OCI-LY3 (cell line): ENCODE measurements at regions not wholly inside any gene's neighbourhood (a gene's known extent, or its start where the extent isn't known, plus 50 kb on each side); places are given as distances from the start of the nearest gene placed in this dataset.

Experiments used
- H2AFZ ChIP-seq: fragments of 200-600, 300-600 bp; shearing (Covaris generic); 2 replicates; pipeline ENCODE4 v1.6.0; 2014; ENCODE audit warnings: antibody characterized with exemption, low read depth, low read length
- H3K27ac ChIP-seq: fragments of 200-600, 300-600 bp; sonication (generic); 2 replicates; pipeline ENCODE4 v1.5.1; 2014; ENCODE audit warnings: mild to moderate bottlenecking, low read length, moderate library complexity, mixed read lengths
- H3K27me3 ChIP-seq: fragments of 200-600, 300-600 bp; sonication (generic); 2 replicates; pipeline ENCODE4 v1.6.1; 2014; ENCODE audit warnings: low read depth, low read length, mixed read lengths
- H3K36me3 ChIP-seq: fragments of 200-600, 300-600 bp; sonication (generic); replicated peaks from 2 replicates; pipeline ENCODE3; 2014; ENCODE audit warnings: low read depth, low read length, mixed read lengths
- H3K4me1 ChIP-seq: fragments of 300-600, 200-600 bp; sonication (generic); 2 replicates; pipeline ENCODE4 v1.6.1; 2014; ENCODE audit warnings: low read length, mixed read lengths
- H3K4me2 ChIP-seq: fragments of 200-600, 300-600 bp; sonication (generic); 2 replicates; pipeline ENCODE4 v1.6.1; 2014; ENCODE audit warnings: low read length, mixed read lengths
- H3K4me3 ChIP-seq: fragments of 300-600, 200-600 bp; sonication (generic); 2 replicates; pipeline ENCODE4 v1.5.1; 2014; ENCODE audit warnings: antibody characterized with exemption, mild to moderate bottlenecking, low read length, moderate library complexity
- H3K79me2 ChIP-seq: fragments of 300-600, 200-600 bp; shearing (Covaris generic); 2 replicates; pipeline ENCODE4 v1.6.1; 2014; ENCODE audit warnings: mild to moderate bottlenecking, low read length, mixed read lengths
- H3K9ac ChIP-seq: fragments of 300-600, 200-600 bp; shearing (Covaris generic); 2 replicates; pipeline ENCODE4 v1.6.0; 2014; ENCODE audit warnings: mild to moderate bottlenecking, low read length, moderate library complexity
- H3K9me3 ChIP-seq: fragments of 200-600, 300-600 bp; shearing (Covaris generic); 2 replicates; pipeline ENCODE4 v1.6.1; 2014; ENCODE audit warnings: low read length, mixed read lengths; ENCODE audit not compliant: insufficient read depth
- H4K20me1 ChIP-seq: fragments of 200-600, 300-600 bp; sonication (generic); 2 replicates; pipeline ENCODE4 v1.6.1; 2016; ENCODE audit warnings: low read length, mixed read lengths; ENCODE audit not compliant: insufficient read depth
- CTCF ChIP-seq: fragments of 200-600, 300-600 bp; sonication (generic); IDR thresholded peaks from 2 replicates; pipeline ENCODE4 v1.5.1; 2014; ENCODE audit warnings: antibody characterized with exemption, low read length, low read depth
- EZH2phosphoT487 ChIP-seq: fragments of 200-600 bp; shearing (Covaris generic); IDR thresholded peaks from 2 replicates; pipeline ENCODE4 v1.6.1; 2018; ENCODE audit warnings: antibody characterized with exemption, mixed run types, low read depth

GRCh38 chr12:76250256-76250655 lies 98.0 kb downstream of the BBS10 start:
- no peaks in the 10 kb centered on the region for H3K79me2 ChIP-seq

GRCh38 chr12:76249501-76249900 lies 98.7 kb downstream of the BBS10 start:
- no peak overlapping the region for H3K27ac ChIP-seq
- H3K4me2 ChIP-seq = no peak overlapping the region
- no peaks in the 10 kb centered on the region for H3K79me2 ChIP-seq
- TF ChIP-seq EZH2phosphoT487 = no peak
- no peak for TF ChIP-seq CTCF
- no peaks in the 10 kb centered on the region for H3K27me3 ChIP-seq
- H3K4me1 ChIP-seq = no peaks in the 10 kb centered on the region
- no peak overlapping the region for H2AFZ ChIP-seq
- no peaks in the 10 kb centered on the region for H4K20me1 ChIP-seq
- no peak overlapping the region for H3K9ac ChIP-seq
- H3K9me3 ChIP-seq = no peaks in the 10 kb centered on the region
- no peaks in the 10 kb centered on the region for H3K36me3 ChIP-seq
- H3K4me3 ChIP-seq = no peak overlapping the region

More at GRCh38 chr12:76250256-76250655, 98.0 kb downstream of the BBS10 start:
- Histone ChIP-seq H3K27ac (no peak overlapping the region), H3K36me3 (no peaks in the 10 kb centered on the region), H3K4me1 (no peaks in the 10 kb centered on the region), H3K9me3 (no peaks in the 10 kb centered on the region), H3K27me3 (no peaks in the 10 kb centered on the region), H3K9ac (no peak overlapping the region), H3K4me2 (no peak overlapping the region), H2AFZ (no peak overlapping the region), H3K4me3 (no peak overlapping the region), H4K20me1 (no peaks in the 10 kb centered on the region)
- TF ChIP-seq EZH2phosphoT487 = no peak
- TF ChIP-seq CTCF = no peak

GRCh38 chr12:76247992-76248391 lies 100.2 kb downstream of the BBS10 start:
- H3K27ac ChIP-seq = no peak overlapping the region

GRCh38 chr12:76247026-76247646 lies 101.1 kb downstream of the BBS10 start:
- no peak overlapping the region for H3K4me3 ChIP-seq
- H4K20me1 ChIP-seq = no peaks in the 10 kb centered on the region
- H3K4me1 ChIP-seq = no peaks in the 10 kb centered on the region
- no peaks in the 10 kb centered on the region for H3K27me3 ChIP-seq
- H3K79me2 ChIP-seq = no peaks in the 10 kb centered on the region
- H3K9ac ChIP-seq = no peak overlapping the region
- TF ChIP-seq CTCF (no peak), EZH2phosphoT487 (no peak)
- H3K36me3 ChIP-seq = no peaks in the 10 kb centered on the region
- H3K9me3 ChIP-seq = no peaks in the 10 kb centered on the region
- H3K4me2 ChIP-seq = no peak overlapping the region
- H2AFZ ChIP-seq = no peak overlapping the region
- no peak overlapping the region for H3K27ac ChIP-seq

More at GRCh38 chr12:76247992-76248391, 100.2 kb downstream of the BBS10 start:
- Histone ChIP-seq H3K4me1 (no peaks in the 10 kb centered on the region), H3K36me3 (no peaks in the 10 kb centered on the region), H4K20me1 (no peaks in the 10 kb centered on the region), H3K79me2 (no peaks in the 10 kb centered on the region), H3K4me2 (no peak overlapping the region), H2AFZ (no peak overlapping the region), H3K9me3 (no peaks in the 10 kb centered on the region), H3K4me3 (no peak overlapping the region), H3K9ac (no peak overlapping the region), H3K27me3 (no peaks in the 10 kb centered on the region)
- TF ChIP-seq CTCF (no peak), EZH2phosphoT487 (no peak)
